ENCODE measurements at regions not wholly inside any gene's neighbourhood (a gene's known extent, or its start where the extent isn't known, plus 50 kb on each side); places are given as distances from the start of the nearest gene placed in this dataset.

DNA sequence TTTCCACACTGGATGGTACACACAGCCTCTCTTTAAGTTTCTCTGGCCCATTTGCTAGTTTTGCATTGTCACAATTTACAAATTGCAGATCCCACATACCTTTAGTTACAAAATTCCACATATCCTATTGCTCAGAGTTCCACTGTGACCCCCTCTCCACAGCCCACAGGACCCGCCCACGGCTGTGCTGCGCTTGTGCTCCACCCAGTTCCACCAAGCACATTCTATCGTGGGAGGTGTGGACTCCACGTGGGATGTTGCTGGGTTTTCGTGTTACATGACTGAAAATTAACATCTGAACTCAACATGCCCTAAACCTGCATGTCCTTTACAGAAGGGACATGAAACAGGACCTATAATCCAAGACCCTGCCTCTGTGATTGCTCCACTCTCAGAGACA, 423.0 kb downstream of the IRS2 start:
- TF ChIP-seq, protein P1, sequence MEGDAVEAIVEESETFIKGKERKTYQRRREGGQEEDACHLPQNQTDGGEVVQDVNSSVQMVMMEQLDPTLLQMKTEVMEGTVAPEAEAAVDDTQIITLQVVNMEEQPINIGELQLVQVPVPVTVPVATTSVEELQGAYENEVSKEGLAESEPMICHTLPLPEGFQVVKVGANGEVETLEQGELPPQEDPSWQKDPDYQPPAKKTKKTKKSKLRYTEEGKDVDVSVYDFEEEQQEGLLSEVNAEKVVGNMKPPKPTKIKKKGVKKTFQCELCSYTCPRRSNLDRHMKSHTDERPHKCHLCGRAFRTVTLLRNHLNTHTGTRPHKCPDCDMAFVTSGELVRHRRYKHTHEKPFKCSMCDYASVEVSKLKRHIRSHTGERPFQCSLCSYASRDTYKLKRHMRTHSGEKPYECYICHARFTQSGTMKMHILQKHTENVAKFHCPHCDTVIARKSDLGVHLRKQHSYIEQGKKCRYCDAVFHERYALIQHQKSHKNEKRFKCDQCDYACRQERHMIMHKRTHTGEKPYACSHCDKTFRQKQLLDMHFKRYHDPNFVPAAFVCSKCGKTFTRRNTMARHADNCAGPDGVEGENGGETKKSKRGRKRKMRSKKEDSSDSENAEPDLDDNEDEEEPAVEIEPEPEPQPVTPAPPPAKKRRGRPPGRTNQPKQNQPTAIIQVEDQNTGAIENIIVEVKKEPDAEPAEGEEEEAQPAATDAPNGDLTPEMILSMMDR (IDR thresholded peaks at IDR 0.05; ENCODE audit: borderline replicate concordance, extremely low read depth, low read length, poor library complexity, severe bottlenecking) = no peak
- no peak for TF ChIP-seq EZH2 (IDR thresholded peaks at IDR 0.05; ENCODE audit: borderline replicate concordance, low read depth, low read length, severe bottlenecking)

All from DND-41 (cell line).